Neural cell (in vitro differentiated cells): ENCODE measurements at regions not wholly inside any gene's neighbourhood (a gene's known extent, or its start where the extent isn't known, plus 50 kb on each side); places are given as distances from the start of the nearest gene placed in this dataset.

Source experiments
- CTCF ChIP-seq: fragments of 450-650 bp; IDR thresholded peaks from 2 replicates; pipeline ENCODE4 v1.5.1; 2014; ENCODE audit warnings: antibody characterized with exemption, mild to moderate bottlenecking, moderate library complexity; ENCODE audit not compliant: poor library complexity, severe bottlenecking
- POLR2AphosphoS5 ChIP-seq: IDR thresholded peaks from 2 replicates; pipeline ENCODE4 v1.6.1; 2012
- SMC3 ChIP-seq: fragments of 450-650 bp; conservative IDR thresholded peaks from 2 replicates; pipeline ENCODE4 v1.6.1; 2014; ENCODE audit warnings: antibody characterized with exemption, mild to moderate bottlenecking, moderate library complexity; ENCODE audit not compliant: poor library complexity
- TAF1 ChIP-seq: IDR thresholded peaks from 2 replicates; pipeline ENCODE4 v1.6.1; 2012; ENCODE audit warnings: low read depth

- TF ChIP-seq POLR2AphosphoS5, result no peak
- TF ChIP-seq CTCF, result no peak
- no peak for TF ChIP-seq SMC3
- TF ChIP-seq TAF1, result no peak
Observed at GRCh38 chr4:135538698-135539097, 1337.1 kb upstream of the PABPC4L start.
